ENCODE measurements at regions not wholly inside any gene's neighbourhood (a gene's known extent, or its start where the extent isn't known, plus 50 kb on each side); places are given as distances from the start of the nearest gene placed in this dataset.

GRCh38 chr5:69004676-69005075, 89.1 kb upstream of the SLC30A5 start:
- Histone ChIP-seq H4K20me1 (ENCODE audit: insufficient read depth, low read length) (no peaks in the 10 kb centered on the region), H3K9ac (ENCODE audit: low read length) (no peak overlapping the region), H3K4me3 (ENCODE audit: low read depth, low read length, poor library complexity, severe bottlenecking) (no peak overlapping the region), H3K27me3 (ENCODE audit: insufficient read depth, low read length) (no peaks in the 10 kb centered on the region), H2AFZ (ENCODE audit: low read length) (no peak overlapping the region), H3K4me2 (ENCODE audit: low read length) (no peak overlapping the region), H3K4me1 (ENCODE audit: insufficient read depth, low read length, severe bottlenecking) (no peaks in the 10 kb centered on the region), H3K27ac (ENCODE audit: low read depth, low read length, poor library complexity, severe bottlenecking) (no peak overlapping the region), H3K79me2 (ENCODE audit: insufficient read depth, low read length) (no peaks in the 10 kb centered on the region), H3K9me2 (ENCODE audit: low read depth, low read length) (no peaks in the 10 kb centered on the region), H3K36me3 (ENCODE audit: insufficient read depth, low read length) (no peaks in the 10 kb centered on the region), H3K9me3 (ENCODE audit: low read length) (no peaks in the 10 kb centered on the region), H3F3A (ENCODE audit: insufficient read depth, low read length) (no peaks in the 10 kb centered on the region)
- TF ChIP-seq CTCF (IDR thresholded peaks at IDR 0.05; ENCODE audit: low read length) (no peak), EZH2 (IDR thresholded peaks at IDR 0.05; ENCODE audit: borderline replicate concordance, low read length) (no peak)

- Histone ChIP-seq H2AFZ (ENCODE audit: low read length) (no peak overlapping the region), H3K36me3 (ENCODE audit: insufficient read depth, low read length) (no peaks in the 10 kb centered on the region), H3K9ac (ENCODE audit: low read length) (no peak overlapping the region), H3K4me1 (ENCODE audit: insufficient read depth, low read length, severe bottlenecking) (no peaks in the 10 kb centered on the region), H3K27me3 (ENCODE audit: insufficient read depth, low read length) (no peaks in the 10 kb centered on the region), H3K4me3 (ENCODE audit: low read depth, low read length, poor library complexity, severe bottlenecking) (no peak overlapping the region), H3K9me3 (ENCODE audit: low read length) (no peaks in the 10 kb centered on the region), H3K9me2 (ENCODE audit: low read depth, low read length) (no peaks in the 10 kb centered on the region), H3F3A (ENCODE audit: insufficient read depth, low read length) (no peaks in the 10 kb centered on the region), H3K79me2 (ENCODE audit: insufficient read depth, low read length) (no peaks in the 10 kb centered on the region), H3K27ac (ENCODE audit: low read depth, low read length, poor library complexity, severe bottlenecking) (no peak overlapping the region), H3K4me2 (ENCODE audit: low read length) (no peak overlapping the region), H4K20me1 (ENCODE audit: insufficient read depth, low read length) (no peaks in the 10 kb centered on the region)
- TF ChIP-seq CTCF (IDR thresholded peaks at IDR 0.05; ENCODE audit: low read length): no peak
- no peak for TF ChIP-seq EZH2 (IDR thresholded peaks at IDR 0.05; ENCODE audit: borderline replicate concordance, low read length)
These were observed 87.8 kb upstream of the SLC30A5 start for GRCh38 chr5:69006030-69006429.

GRCh38 chr5:69007163-69007562, 86.7 kb upstream of the SLC30A5 start:
- Histone ChIP-seq H3K9me3 (ENCODE audit: low read length) (no peaks in the 10 kb centered on the region), H3K4me2 (ENCODE audit: low read length) (no peak overlapping the region), H2AFZ (ENCODE audit: low read length) (no peak overlapping the region), H3K27me3 (ENCODE audit: insufficient read depth, low read length) (no peaks in the 10 kb centered on the region), H3K79me2 (ENCODE audit: insufficient read depth, low read length) (no peaks in the 10 kb centered on the region), H3K9ac (ENCODE audit: low read length) (no peak overlapping the region), H3K4me1 (ENCODE audit: insufficient read depth, low read length, severe bottlenecking) (no peaks in the 10 kb centered on the region), H4K20me1 (ENCODE audit: insufficient read depth, low read length) (no peaks in the 10 kb centered on the region), H3K9me2 (ENCODE audit: low read depth, low read length) (no peaks in the 10 kb centered on the region), H3K36me3 (ENCODE audit: insufficient read depth, low read length) (no peaks in the 10 kb centered on the region), H3K4me3 (ENCODE audit: low read depth, low read length, poor library complexity, severe bottlenecking) (no peak overlapping the region), H3F3A (ENCODE audit: insufficient read depth, low read length) (no peaks in the 10 kb centered on the region), H3K27ac (ENCODE audit: low read depth, low read length, poor library complexity, severe bottlenecking) (no peak overlapping the region)
- TF ChIP-seq CTCF (IDR thresholded peaks at IDR 0.05; ENCODE audit: low read length) (no peak), EZH2 (IDR thresholded peaks at IDR 0.05; ENCODE audit: borderline replicate concordance, low read length) (no peak)
